NCI-H1048 (cell line): ENCODE measurements at regions not wholly inside any gene's neighbourhood (a gene's known extent, or its start where the extent isn't known, plus 50 kb on each side); places are given as distances from the start of the nearest gene placed in this dataset.
A peak's percentile ranks its signal among the peaks of the same experiment; 100 is the strongest.

Experiments
- DNase-seq: peaks from one replicate; lab custom pipeline; 2025; lab: John Stamatoyannopoulos, UW

DNA sequence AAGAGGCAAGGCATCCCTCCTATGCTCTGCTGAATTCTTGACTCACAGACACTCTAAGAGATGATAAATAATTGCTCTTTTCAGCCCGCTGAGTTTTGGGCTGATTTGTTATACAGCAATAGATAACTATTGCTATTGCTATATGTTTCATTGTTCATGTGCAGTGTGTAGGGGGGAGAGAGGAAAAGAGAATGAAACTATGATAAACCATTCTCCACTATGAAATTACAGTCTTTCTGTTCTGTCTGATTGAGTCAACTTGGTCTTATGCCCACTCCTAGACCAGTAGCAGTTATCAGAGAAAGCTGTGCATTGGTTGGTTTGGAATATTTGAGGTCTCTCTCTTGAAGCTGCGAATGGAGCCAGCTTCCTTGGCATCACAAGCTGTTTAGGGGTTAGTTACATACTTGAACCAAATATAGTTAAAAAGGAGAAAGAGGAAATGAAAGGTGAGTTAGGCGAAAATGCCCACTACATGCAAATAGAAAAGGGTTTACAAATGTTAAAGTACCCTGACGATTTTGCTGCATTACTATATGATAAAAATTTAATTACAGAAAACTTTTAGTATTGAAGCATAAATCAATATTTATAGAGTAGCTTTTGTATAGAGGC is 136.3 kb upstream of the ACTBL2 start:
- no peak for DNase-seq

DNA sequence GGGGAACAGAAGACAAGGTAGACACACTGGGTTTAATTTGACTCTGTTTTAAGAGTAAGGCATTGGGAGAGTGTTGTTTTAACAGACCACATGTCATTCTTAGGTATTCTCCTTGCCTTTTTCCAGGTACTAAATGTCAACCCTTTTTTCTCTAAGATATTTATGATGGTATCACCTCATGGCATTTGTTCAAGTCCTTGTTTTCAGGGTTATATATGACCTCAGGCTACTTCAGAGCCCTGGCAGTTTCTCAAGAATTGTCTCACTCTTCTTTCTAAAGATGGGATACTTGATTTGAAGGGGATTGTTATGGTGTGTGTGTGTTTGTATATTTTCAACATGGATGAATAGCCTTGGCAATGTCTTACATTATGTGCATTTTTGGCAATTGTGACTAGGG is 131.1 kb upstream of the ACTBL2 start:
- DNase-seq = no peak

DNA sequence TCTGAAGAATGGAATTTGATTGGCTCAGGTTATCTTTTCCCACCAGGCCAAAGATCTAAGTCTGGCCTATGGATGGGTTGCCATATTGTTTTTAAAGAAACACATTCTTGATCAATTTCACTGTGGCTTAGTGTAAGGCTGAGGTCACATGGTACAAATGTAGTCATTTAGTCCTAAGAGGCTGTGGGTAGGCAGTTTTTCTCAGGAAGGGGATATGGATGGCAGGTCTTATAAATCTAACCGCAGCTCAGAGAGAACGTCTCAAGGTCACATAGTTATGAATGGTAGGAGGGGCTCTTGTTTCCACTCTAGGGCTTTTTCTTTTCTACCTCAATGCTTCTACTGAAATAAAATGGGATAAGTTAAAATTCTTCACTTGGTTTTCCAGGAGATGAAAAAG is 128.6 kb upstream of the ACTBL2 start:
- no peak for DNase-seq

DNA sequence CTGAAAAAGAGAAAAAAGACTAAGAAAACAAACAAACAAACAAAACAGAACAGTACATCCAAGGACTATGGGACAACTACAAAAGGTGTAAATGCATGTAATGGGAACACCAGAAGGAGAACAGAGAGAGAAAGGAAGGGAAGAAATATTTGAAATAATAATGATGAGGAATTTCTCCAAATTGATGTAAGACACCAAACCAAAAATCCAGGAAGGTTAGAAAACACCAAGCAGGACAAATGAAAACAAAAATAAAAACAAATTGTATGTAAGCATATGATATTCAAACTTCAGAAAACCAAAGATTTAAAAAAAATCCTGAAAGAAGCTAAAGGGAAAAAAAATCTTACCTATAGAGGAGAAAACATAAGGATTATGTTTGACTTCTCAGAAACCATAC is 125.9 kb upstream of the ACTBL2 start:
- DNase-seq = no peak

DNA sequence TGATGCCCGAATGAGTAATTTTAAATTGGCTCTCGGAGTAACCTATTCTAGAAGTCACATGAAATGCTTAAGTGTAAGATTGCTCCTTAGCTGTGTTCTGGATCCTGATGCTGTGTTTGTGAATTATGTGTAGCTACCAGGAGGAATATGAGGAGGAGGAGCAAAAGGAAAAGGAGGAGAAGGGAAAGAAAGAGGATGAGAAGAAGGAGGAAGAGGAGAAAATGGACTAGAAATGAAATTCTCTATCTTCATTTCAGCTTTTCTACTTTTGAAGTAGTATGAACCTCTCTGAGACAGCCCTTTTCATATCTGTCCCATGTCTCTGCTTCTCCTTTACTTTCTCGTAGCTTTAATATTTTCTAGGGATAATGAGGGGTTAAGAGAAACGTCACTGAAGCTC is 119.4 kb upstream of the ACTBL2 start:
- DNase-seq = no peak

DNA sequence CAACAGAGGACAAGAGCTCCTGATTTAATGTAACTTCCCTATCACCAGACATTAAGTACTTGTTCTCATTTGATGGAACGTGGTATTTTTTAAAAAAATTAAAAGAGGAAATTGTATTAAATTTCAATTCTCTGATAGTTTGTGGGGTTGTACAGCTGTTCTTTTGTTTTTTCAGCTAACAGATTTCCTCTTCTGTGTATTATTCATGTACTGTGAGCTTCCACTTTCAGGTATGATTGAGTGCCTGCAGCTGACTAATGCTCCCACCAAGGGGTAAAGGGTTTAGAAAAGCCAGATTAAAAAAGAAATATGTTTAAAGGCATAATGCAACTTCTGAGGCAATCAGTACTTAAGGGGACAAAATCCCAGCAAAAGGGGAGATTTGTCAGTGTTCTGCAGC is 117.7 kb upstream of the ACTBL2 start:
- DNase-seq = no peak

DNA sequence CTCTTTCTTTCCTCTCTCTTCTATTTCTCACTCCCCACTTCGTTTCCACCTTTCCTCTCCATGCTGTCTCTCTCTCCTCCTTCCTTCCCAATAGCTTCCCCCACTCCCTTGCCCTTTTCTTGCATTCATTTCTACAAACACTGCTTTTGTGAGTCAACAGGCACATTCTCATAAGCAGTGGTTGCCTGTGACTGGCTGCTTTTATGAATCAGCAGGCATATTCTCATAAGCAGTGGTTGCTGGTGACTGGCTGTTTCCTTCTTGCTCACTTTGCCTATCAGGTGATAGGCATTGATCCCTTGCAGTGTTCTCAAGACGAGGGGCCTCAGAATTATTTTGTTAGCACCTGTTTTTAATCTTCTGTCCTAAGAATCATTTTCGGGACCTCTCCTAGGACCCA is 116.1 kb upstream of the ACTBL2 start:
- DNase-seq = no peak

DNA sequence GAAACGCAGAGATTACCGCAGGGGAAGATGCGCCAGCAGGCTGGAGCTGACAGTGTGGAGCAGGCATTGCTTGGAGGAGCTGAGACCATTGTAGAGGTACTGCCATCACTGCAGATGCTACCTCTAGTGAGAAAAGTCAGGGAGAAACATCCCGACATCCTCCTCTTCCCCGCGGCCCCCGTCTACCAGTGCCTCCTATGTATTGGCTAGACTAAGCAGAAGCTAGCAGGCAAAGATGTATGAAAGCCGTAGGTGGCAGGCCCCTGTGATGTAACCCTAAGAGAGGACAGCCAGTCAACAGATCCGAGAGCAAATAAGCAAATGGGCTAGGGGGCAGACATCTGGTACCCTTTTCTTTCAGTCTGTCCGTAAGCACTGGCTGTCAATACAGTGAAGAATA is 115.5 kb upstream of the ACTBL2 start:
- no peak for DNase-seq

DNA sequence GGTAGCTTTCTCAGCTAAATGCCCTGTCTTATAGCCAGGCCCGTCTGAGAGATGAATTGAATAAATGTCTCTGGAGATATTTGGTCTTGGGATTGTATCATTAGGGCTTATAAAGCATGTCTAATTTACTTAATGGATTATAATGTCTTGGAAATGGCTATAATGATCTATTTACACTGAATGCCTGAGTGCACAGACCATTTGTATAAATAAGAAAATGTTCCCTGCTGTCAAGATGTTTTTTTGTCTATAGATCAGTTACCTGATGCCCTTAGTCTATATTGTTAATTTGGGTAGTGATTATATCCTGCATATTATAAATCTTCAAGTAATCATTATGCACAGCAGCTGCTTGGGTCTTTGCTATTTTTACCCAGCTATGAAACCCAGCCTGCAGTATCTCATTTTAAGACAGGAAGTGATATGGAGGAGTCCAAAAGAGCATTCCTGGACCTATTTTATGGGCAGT is 112.9 kb upstream of the ACTBL2 start:
- no peak for DNase-seq

DNA sequence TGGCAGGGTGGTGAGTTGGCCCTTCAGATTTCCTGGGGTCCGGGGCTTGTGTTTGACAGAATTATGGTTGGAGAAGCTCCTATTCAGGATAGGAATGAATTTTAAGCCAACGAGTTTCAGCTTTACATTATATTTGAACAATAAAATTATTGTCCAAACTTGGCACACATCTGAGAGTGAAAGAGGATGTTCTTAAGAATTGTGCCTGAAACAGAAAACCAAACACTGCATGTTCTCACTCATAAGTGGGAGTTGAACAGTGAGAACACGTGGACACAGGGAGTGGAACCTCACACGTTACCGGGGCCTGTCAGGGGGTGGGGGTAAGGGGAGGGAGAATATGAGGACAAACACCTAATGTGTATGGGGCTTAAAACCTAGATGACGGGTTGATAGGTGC is 111.8 kb upstream of the ACTBL2 start:
- no peak for DNase-seq

DNA sequence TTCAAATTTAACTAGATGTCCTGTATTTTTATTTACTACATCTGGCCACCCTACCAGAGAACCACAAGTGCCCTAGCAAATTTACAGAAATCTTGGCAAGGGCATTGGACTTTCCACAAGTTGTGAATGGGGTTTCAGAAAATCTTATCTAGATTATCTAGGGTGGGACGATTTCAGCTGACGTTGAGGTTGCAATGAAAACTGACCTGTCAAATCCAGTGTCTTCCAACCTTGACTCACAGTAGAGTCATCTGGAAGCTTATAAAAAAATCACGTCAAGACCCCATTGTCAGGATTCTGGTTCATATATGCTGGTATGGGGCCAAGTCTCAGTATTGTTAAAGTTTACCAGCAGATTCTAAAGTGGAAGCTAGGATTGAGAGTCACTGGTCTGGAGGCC is 109.6 kb upstream of the ACTBL2 start:
- no peak for DNase-seq

DNA sequence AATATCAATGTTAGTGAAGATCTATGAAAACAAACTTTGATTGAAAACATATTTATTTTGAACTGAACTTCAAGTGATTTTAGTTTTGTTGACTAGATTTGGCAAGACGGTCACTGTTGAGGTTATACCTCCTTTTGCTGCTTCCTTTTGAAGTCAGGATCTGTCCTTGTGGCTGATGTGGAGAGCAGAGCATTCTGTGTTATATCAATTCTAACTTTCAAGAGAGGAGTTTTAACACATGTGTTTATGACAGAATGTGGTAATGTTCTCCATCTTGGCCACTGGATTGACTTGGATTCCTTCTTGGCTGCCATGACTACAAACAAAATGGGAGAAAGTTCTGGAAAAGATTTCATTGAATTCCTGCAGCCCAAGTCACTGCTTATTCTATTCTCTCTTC is 104.0 kb upstream of the ACTBL2 start:
- no peak for DNase-seq

DNA sequence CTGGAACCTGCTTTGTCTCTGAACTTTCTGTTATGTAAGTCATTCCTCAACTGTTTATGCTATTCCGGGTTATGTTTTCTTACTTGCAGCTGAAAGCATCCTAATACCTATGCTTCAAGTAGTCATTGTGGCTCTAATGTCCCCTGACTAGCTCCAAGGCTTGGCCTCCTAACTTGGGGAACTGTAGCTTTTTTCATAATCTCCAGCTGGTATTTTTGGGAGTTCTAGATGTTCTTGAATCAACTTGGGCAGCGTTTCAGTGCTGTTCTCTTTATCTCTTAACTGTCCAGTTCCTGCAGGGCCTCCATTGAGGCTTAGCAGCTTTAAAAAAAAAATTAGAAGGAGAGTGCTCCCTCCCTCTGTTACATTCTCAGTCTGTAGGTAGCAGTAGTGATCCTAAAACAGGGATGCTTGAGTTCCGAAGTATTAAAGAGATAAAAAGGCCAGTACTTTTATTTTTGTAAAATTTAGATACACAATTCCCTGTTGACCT is 100.0 kb upstream of the ACTBL2 start:
- DNase-seq = no peak

DNA sequence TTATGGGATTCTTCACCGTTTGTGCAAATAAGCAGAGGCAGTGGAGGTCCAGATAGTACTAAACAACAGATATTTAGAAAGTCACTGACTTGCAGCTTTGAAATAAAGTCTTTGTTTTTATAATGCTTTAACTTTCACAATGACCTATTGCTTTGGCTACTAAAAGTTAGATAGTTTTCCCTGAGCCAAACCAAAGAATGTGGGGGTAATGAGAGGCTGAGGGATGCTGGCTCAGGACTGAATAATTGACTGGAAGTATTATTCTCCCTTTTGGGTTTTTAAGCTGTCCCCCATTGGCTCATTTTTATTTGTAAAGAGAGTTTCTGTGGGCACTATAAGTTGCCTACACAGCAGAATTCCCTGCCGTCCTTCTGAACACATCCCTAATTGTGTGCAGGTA is 99.2 kb upstream of the ACTBL2 start:
- no peak for DNase-seq

DNA sequence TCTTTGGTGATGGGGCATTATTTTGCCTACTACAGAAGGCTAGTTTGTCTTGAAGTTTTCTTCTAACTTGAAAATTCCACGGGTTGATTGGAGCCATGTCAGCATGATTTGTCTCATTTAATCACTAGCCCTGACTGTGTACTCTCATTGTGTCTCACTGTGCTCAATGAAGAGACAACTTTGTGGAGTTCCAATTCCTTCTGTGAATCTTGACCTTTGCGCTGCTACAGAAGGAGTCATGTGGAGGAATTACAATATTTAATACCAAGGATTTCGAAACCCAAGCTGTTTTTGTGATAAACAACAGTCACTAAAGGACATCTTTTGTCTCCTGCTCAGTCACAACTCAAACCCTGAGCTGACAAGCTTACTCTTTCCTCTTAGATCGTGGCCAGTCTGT is 98.6 kb upstream of the ACTBL2 start:
- DNase-seq = no peak

DNA sequence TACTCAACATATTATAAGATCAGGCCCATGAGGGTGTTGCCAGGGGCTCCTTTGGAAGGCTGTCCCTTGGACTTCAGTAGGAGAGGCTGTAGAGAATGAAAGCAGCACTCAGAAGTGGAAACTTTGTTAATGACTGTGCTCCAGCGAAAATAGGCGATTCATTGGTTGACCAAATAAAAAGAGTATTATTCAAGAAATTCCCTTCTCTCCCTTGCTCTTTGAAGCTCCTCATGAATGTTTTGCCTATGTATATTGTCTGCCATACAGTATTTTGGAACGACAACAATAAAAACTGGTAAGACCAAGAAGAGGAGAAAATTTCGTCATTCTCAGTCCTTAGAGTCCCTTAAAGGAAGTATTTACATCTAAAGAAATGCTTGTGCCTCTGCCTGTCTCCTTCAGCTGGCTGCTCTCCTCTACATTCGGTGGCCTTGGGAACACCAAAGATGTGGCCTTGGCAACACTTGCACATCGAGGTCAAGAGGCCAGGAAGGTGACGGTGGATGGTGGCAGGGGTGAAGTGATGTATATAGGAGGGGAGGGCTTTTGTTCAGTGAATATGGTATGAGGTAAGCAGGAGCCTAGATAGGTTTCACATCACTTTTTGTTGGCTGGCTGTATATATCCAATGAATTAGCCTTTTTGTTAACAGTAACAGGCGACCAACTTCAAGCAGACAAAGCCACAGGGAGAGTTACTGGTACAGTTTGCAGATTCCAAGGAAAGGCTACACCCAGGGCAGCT is 95.0 kb upstream of the ACTBL2 start:
- no peak for DNase-seq

DNA sequence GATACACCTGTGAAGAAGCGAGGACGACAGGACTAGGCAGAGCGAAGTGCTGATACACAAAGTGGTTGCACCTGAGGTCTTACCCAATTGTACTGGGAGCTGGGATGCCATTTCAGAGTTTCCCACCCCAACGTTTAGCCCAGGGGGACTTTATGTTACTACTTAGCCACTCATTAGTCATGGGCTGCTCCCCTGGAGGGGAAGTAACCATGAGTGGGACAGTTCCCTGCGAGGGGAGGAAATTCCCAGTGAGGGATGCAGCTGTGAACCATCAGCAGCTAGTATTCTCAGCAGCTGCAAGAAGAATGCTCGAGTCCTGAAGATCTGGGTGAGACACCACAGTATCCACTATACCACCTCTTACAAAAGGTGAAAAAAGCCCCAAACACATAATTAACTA is 93.7 kb upstream of the ACTBL2 start:
- DNase-seq = no peak

DNA sequence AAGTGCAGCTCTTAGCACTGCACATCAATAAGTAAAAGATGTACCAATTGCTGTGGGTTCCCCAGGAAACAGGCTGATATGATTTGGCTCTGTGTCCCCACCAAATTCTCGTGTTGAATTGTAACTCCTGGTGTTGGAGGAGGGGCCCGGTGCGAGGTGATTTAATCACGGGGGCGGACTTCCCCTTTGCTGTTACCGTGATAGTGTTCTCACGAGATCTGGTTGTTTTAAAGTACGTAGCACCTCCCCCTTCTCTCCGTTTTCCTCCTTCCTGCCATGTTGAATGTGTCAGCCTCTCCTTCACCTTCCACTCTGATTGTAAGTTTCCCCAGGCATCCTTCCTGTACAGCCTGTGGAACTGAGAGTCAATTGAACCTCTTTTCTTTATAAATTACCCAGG is 93.2 kb upstream of the ACTBL2 start:
- DNase-seq = no peak

DNA sequence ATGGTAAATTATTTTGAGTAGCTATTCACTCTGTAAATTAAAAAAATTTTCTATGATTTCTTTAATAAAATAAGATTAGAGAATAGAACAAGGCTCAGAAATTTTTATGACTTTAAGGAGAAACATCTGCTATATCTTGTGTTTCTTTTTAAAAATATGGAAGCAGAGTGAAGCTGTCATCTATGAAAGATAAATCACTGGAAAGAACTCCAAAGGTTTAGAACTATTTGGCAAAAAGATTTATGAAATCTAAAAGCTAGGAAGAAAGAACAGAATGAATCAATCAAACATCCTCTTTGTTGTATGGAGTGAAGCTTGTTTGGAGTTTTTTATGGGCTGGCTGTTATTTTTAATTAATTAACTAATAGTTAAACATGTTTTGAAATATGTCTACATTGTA is 89.8 kb upstream of the ACTBL2 start:
- no peak for DNase-seq

DNA sequence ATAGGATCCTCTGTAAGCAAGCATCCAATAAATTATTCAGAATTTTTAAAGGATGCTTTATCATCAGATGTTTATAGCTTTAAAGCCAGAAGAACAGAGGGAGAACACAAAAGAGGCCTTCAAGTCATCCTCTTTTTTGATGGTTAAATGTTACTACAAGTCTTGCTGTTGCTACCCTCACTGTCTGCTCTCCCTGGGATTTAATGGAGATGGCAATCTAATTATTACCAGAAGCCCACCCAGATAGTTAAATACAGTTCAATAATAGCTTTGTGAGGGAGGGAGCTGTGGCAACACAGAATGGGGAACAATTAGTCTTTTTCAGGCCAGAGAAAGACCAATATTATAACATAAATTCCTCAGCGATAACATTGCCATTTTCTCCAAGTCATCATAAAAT is 87.0 kb upstream of the ACTBL2 start:
- peak; percentile 71 for DNase-seq

DNA sequence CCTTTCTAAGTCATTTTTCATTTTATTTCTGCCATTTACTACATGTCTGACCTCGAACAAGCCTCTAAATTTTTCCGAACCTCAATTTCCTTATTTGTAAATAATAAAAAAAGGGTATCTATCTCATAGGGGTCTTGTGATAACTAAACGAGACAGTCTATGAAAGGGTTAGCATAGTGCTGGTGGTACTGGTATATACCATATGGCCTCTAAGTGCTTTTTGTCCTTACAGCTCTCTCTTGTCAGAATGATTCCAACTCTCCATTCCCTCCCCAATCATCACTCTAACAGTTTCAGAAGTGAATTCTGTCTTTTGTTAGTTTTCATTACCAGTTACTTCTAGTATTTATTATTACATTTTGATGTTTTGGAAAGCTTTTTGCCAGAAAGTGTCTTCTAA is 85.5 kb upstream of the ACTBL2 start:
- DNase-seq = no peak

DNA sequence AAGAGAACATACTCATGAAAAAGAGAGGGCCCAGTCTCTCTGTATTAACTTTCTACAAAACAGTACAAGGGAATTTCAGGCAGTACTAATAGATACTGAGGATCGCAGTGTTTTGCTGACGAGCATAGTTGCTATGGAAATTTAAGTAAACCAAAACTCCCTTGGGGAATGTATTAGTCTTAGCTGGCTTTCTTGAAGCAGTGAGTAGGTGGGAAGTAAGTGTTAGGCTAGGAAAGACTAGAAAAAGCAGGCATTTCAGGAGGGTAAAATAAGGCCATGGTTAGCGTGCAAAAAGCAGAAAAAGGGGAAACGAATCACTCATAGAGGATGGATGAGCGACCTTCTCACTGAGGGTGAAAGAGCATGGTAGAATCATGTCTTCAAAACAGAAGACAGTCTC is 84.3 kb upstream of the ACTBL2 start:
- no peak for DNase-seq

DNA sequence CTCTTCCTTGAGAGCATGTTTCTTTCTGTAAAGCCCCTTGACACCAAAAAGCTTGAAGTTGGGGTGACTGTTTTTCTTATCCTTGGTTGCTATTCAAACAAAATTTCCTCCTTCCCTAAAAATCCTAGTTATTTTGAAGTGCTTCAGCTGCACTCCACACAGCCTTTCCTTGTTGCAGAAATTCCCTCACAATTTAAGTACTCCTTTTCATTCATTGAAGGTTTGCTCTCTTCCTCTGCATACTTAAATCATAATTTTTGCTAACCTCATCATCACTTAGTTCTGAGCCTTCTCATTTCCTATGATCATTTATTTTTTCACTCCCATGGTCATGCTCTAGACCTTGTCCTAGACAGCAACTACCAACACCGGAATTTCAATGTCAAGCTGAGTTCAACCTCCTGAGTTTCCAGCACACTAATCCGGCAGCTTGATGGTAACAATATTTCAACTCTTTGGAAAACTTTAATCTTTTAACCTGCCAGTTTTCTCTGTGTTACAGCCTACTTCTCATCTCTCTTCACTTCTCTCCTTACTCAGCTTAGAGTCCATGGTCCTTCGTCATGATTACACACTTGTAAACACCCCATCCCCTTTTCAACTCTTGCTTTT is 78.7 kb upstream of the ACTBL2 start:
- no peak for DNase-seq
